ENCODE measurements at regions not wholly inside any gene's neighbourhood (a gene's known extent, or its start where the extent isn't known, plus 50 kb on each side); places are given as distances from the start of the nearest gene placed in this dataset.

GRCh38 chr2:44118257-44118656, 50.4 kb upstream of the PPM1B start:
- Histone ChIP-seq H3K4me1 (ENCODE audit: insufficient read depth, low read length, severe bottlenecking) (no peaks in the 10 kb centered on the region), H3K4me3 (ENCODE audit: low read depth, low read length, poor library complexity, severe bottlenecking) (no peak overlapping the region), H3K9me3 (ENCODE audit: low read length) (no peaks in the 10 kb centered on the region), H3K27ac (ENCODE audit: low read depth, low read length, poor library complexity, severe bottlenecking) (no peak overlapping the region), H2AFZ (ENCODE audit: low read length) (no peak overlapping the region), H3F3A (ENCODE audit: insufficient read depth, low read length) (no peaks in the 10 kb centered on the region), H3K27me3 (ENCODE audit: insufficient read depth, low read length) (no peaks in the 10 kb centered on the region), H3K36me3 (ENCODE audit: insufficient read depth, low read length) (no peaks in the 10 kb centered on the region), H3K79me2 (ENCODE audit: insufficient read depth, low read length) (no peaks in the 10 kb centered on the region), H3K9ac (ENCODE audit: low read length) (no peak overlapping the region), H3K9me2 (ENCODE audit: low read depth, low read length) (no peaks in the 10 kb centered on the region), H3K4me2 (ENCODE audit: low read length) (no peak overlapping the region), H4K20me1 (ENCODE audit: insufficient read depth, low read length) (no peaks in the 10 kb centered on the region)
- TF ChIP-seq EZH2 (IDR thresholded peaks at IDR 0.05; ENCODE audit: borderline replicate concordance, low read length) (no peak), CTCF (IDR thresholded peaks at IDR 0.05; ENCODE audit: low read length) (no peak)
